ENCODE measurements at regions not wholly inside any gene's neighbourhood (a gene's known extent, or its start where the extent isn't known, plus 50 kb on each side); places are given as distances from the start of the nearest gene placed in this dataset.

DNA sequence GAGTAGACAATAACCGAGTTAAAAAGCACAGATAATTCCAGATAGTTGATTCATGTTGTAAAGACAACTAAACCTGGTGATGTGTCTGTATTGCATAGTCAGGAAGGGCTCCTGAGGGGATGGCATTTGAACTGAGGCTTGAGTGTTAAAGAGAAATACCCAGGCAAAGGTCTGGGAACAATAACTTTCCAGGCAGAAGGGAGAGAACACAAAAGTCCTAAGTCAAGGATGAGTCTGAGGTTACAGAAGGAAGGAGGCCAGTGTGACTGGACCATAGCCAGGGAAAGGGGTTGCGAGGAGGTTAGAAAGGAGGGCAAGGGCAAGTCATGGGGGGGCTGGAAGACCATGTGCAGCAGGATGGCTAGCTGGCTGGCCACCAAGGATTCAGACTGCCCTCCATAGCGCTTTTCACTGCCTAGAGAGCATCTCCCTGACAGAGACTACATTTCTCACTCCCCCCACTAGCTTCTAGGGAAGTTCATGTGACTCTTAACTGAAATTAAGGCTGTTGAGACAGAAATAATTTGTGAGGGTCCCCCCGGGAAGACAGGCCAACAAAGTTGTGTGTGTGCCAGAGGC, 135.5 kb upstream of the CREB1 start:
- TF ChIP-seq, protein P1, sequence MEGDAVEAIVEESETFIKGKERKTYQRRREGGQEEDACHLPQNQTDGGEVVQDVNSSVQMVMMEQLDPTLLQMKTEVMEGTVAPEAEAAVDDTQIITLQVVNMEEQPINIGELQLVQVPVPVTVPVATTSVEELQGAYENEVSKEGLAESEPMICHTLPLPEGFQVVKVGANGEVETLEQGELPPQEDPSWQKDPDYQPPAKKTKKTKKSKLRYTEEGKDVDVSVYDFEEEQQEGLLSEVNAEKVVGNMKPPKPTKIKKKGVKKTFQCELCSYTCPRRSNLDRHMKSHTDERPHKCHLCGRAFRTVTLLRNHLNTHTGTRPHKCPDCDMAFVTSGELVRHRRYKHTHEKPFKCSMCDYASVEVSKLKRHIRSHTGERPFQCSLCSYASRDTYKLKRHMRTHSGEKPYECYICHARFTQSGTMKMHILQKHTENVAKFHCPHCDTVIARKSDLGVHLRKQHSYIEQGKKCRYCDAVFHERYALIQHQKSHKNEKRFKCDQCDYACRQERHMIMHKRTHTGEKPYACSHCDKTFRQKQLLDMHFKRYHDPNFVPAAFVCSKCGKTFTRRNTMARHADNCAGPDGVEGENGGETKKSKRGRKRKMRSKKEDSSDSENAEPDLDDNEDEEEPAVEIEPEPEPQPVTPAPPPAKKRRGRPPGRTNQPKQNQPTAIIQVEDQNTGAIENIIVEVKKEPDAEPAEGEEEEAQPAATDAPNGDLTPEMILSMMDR (conservative IDR thresholded peaks at IDR 0.05): no peak
- TF ChIP-seq EZH2 (IDR thresholded peaks at IDR 0.05; ENCODE audit: low read depth): no peak

Data from PC-9 (cell line).